ENCODE measurements at regions not wholly inside any gene's neighbourhood (a gene's known extent, or its start where the extent isn't known, plus 50 kb on each side); places are given as distances from the start of the nearest gene placed in this dataset.
"Not testable (repeated sequence)": the region's sequence is repeated elsewhere in the genome, so short reads cannot be mapped to it uniquely, and the experiment has no call there.

DNA sequence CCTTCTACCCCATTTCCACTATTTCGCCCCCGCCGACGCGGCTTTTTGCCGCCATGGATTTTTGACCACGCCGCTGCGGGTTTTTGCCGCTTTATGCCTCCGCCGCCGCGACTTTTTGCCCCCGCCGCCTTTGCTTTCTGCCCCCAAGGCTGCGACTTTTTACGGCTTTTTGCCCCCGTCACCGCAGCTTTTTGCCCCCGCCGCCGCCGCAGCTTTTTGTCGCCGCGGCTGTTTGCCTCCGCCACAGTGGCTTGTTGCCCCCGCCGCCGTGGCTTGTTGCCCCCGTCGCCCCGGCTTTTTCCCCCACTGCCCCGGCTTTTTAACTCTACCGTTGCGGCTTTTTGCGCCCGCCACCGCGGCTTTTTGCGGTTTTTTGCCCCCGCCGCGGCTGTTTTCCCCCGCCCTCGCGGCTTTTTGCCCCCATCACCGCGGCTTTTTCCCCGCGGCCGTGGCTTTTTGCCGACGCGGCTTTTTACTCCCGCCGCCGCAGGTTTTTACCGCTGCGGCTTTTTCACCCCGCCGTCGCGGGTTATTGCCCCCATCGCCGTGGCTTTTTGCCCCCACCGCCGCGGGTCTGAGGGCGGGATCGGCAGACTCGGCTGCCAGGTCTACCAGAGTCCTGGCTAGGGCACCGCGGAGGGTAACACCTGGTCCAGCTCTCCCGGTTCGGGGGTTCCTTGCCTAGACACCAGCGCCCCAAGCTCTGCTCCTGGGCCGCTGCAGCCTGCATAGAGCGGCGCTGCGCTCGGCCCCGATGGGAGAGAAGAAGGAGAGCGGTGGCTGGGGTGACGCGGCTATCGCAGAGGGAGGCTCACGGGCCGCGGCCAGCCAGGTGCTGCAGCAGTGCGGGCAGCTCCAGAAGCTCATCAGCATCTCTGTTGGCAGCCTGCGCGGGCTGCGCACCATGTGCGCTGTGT lies 562.7 kb upstream of the WSB1 start:
- peaks cover 7 to 44% (median 24%) of the 10 kb centered on the region in 6 donors for H3K9me3 Mint-ChIP-seq
- H3K4me1 Mint-ChIP-seq, result no peaks in the 10 kb centered on the region
- H3K27ac Mint-ChIP-seq, result no peak overlapping the region
- H3K4me3 Mint-ChIP-seq, result no peak overlapping the region
- peaks cover 0 to 2% (median 0%) of the 10 kb centered on the region in 3 donors for H3K27me3 Mint-ChIP-seq (ENCODE audit: low read depth in 3 of 3)
- DNase-seq, result no peak
- H3K36me3 Mint-ChIP-seq, result peaks cover 4 to 7% (median 5%) of the 10 kb centered on the region in 3 donors

DNA sequence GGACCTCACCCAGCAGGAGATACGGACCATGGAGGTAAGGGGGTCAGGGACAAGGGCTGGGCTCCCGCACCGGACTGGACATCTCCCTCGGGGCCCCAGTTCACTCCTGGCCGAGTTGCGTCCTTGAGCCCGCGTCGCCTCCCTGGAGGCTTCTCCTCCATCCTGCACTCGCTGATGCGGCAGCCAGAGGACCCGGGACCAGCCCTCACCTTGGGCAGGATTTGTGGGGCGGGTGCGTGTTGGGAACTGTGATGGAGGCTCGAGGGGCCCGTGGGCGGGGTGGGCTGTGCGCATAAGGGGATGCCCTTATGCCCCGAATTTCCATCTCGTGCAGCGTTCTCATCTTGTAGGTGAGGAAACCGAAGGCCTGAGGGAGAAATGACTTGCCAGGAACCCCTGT lies 562.0 kb upstream of the WSB1 start:
- H3K36me3 Mint-ChIP-seq; H3K27ac Mint-ChIP-seq; H3K4me3 Mint-ChIP-seq; H3K4me1 Mint-ChIP-seq; H3K27me3 Mint-ChIP-seq (ENCODE audit: low read depth in 3 of 3); DNase-seq: not testable (repeated sequence)
- peaks cover 8 to 47% (median 27%) of the 10 kb centered on the region in 6 donors for H3K9me3 Mint-ChIP-seq

DNA sequence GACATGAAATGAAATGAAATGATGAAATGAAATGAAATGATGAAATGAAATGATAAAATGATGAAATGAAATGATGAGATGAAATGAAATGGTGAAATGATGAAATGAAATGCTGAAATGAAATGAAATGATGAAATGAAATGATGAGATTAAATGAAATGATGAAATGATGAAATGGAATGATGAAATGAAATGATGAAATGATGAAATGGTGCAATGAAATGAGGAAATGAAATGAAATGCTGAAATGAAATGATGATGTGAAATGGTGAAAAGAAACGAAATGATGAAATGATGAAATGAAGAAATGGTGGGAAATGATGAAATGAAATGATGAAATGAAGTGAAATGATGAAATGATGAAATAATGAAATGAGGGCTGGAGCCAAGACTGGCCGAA lies 559.1 kb upstream of the WSB1 start:
- not testable (repeated sequence) for H3K4me3 Mint-ChIP-seq; H3K36me3 Mint-ChIP-seq; H3K4me1 Mint-ChIP-seq; DNase-seq; H3K27me3 Mint-ChIP-seq (ENCODE audit: low read depth in 3 of 3); H3K27ac Mint-ChIP-seq
- H3K9me3 Mint-ChIP-seq, result peaks cover 20 to 51% (median 40%) of the 10 kb centered on the region in 6 donors

DNA sequence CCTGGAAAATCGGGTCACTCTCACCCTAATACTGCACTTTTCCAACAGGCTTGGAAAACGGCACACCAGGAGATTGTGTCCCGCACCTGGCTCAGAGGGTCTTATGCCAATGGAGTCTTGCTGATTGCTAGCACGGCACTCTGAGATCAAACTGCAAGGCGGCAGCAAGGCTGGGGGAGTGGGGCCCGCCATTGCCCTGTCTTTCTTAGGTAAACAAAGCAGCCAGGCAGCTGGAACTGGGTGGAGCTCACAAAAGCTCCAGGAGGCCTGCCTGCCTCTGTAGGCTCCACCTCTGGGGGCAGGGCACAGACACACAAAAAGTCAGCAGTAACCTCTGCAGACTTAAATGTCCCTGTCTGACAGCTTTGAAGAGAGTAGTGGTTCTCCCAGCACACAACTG lies 557.9 kb upstream of the WSB1 start:
- H3K9me3 Mint-ChIP-seq, result peaks cover 21 to 46% (median 35%) of the 10 kb centered on the region in 6 donors
- H3K27ac Mint-ChIP-seq; H3K4me1 Mint-ChIP-seq; H3K27me3 Mint-ChIP-seq (ENCODE audit: low read depth in 3 of 3); DNase-seq; H3K4me3 Mint-ChIP-seq; H3K36me3 Mint-ChIP-seq: not testable (repeated sequence)

DNA sequence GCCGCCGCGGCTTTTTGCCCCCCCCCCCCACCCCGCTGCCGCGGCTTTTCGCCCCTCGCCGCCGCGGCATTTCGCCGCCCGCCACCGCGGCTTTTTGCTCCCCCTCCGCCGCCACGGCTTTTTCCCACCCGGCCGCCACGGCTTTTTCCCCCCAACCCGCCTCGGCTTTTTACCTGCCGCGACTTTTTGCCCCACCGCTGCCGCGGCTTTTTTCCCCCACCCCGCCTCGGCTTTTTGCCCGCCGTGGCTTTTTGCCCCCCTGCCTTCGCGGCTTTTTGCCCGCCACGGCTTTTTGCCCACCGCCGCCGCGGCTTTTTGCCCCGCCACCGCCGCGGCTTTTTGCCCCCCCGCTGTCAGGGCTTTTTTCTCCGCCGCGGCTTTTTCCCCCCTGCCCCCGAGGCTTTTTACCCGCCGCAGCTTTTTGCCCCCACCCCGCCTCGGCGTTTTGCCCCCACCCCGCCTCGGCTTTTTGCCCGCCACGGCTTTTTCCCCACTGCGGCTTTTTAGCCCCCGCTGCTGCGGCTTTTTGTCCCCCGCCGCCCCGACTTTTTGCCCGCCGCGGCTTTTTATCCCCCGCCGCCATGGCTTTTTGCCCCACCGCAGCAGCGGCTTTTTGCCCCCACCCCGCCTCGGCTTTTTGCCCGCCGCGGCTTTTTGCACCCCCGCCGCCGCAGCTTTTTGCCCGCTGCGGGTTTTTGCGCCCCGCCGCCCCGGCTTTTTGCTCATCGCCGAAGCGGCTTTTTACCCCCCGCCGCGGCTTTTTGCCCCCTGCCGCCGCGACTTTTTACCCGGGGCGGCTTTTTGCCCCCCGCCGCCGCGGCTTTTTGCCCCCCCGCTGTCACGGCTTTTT lies 527.8 kb upstream of the WSB1 start:
- Mint-ChIP-seq H3K9me3 (peaks cover 6 to 50% (median 22%) of the 10 kb centered on the region in 6 donors), H3K27ac (no peak overlapping the region), H3K4me3 (no peak overlapping the region), H3K27me3 (ENCODE audit: low read depth in 3 of 3) (peaks cover 0 to 3% (median 3%) of the 10 kb centered on the region in 3 donors), H3K36me3 (peaks cover 0 to 7% (median 0%) of the 10 kb centered on the region in 3 donors), H3K4me1 (no peaks in the 10 kb centered on the region)
- no peak for DNase-seq

DNA sequence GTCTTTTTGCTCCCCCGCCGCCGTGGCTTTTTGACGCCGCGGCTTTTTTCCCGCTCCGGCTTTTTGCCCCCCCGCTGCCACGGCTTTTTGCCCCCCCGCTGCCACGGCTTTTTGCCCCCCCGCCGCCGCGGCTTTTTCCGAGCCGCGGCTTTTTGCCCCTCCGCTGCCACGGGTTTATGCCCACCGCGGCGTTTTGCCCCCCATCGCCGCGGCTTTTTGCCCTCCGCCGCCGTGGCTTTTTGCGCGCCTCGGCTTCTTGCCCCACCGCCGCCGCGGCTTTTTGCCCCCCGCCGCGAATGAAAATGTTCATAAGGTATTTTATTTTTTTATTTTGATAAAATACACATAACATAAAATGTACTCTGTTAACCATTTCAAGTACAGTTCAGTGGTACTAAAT lies 527.2 kb upstream of the WSB1 start:
- H3K36me3 Mint-ChIP-seq, result peaks cover 0 to 7% (median 0%) of the 10 kb centered on the region in 3 donors
- H3K9me3 Mint-ChIP-seq, result peaks cover 6 to 51% (median 22%) of the 10 kb centered on the region in 6 donors
- no peaks in the 10 kb centered on the region for H3K4me1 Mint-ChIP-seq
- DNase-seq, result no peak
- no peak overlapping the region for H3K27ac Mint-ChIP-seq
- H3K4me3 Mint-ChIP-seq, result no peak overlapping the region
- H3K27me3 Mint-ChIP-seq (ENCODE audit: low read depth in 3 of 3), result peaks cover 0 to 3% (median 3%) of the 10 kb centered on the region in 3 donors

DNA sequence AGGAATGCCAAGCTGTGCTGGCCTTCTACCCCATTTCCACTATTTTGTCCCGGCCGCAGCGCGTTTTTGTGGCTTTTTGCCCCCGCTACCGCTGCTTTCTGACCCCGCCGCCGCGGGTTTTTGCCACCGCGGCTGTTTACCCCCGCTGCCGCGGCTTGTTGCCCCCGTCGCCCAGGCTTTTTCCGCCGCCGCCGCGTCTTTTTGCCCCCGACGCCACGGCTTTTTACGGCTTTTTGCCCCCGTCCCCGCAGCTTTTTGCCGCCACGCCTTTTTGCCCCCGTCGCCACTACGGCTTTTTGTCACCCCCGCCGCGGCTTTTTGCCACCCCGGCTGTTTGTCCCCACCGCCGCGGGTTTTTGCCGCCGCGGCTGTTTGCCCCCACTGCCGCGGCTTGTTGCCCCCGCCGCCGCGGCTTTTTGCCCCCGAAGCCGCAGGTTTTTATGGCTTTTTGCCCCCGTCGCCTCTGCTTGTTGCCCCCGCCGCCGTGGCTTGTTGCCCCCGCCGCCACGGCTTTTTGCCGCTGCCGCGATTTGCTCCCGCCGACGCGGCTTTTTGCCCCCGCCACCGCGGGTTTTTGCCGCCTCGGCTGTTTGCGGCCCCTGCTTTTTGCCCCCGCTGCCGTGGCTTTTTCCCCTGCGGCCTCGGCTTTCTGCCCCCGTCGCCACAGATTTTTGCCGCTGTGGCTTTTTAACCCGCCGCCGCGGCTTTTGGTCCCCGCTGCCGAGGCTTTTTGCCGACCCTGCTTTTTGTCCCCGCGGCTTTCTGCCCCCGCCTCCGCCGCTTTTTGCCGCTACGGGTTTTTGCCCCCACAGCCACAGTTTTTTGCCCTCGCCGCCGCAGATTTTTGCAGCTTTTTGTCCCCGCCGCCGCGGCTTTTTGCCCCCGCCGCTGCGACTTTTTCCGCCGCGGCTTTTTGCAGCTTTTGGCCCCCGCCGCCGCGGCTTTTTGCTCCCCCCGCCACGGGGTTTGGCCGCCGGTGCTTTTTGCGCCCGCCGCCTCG lies 520.4 kb upstream of the WSB1 start:
- no peak overlapping the region for H3K27ac Mint-ChIP-seq
- no peak for DNase-seq
- peaks cover 11 to 57% (median 30%) of the 10 kb centered on the region in 6 donors for H3K9me3 Mint-ChIP-seq
- H3K4me1 Mint-ChIP-seq, result no peaks in the 10 kb centered on the region
- peaks cover 0 to 4% (median 2%) of the 10 kb centered on the region in 3 donors for H3K27me3 Mint-ChIP-seq (ENCODE audit: low read depth in 3 of 3)
- no peak overlapping the region for H3K4me3 Mint-ChIP-seq
- H3K36me3 Mint-ChIP-seq, result peaks cover 0 to 7% (median 3%) of the 10 kb centered on the region in 3 donors

DNA sequence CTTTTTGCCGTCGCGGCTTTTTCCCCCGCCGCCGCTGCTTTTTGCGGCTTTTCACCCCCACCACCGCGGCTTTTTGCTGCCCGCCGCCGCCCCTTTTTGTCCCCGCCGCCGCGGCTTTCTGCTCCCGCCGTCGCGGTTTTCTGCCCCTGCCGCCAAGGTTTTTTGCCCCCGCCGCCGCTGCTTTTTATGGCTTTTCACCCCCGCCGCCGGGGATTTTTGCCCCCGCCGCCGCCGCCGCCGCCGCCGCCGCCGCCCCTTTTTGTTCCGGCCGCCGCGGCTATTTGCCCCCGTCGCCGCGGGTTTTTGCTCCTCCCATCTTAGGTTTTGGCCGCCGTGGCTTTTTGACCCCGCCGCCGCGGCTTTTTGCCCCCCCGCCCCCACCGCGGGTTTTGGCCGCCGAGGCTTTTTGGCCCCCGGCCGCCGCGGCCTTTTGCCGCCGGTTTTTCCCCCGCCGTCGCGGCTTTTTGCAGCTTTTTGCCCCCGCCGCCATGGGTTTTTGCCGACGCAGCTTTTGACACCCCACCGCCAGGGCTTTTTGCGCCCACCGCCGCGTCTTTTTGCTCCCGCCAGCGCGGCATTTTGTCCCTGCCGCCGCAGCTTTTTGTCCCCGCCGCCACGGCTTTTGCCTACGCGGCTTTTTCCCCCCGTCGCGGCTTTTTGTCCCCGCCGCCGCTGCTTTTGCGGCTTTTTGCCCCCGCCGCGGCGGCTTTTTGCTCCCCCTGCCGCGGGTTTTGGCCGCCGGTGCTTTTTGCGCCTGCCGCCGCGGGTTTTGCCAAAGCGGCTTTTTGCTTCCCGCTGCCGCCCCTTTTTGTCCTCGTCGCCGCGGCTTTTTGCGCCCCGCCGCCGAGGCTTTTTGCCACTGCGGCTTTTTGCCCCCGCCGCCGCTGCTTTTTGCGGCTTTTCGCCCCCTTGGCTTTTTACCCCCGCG lies 519.4 kb upstream of the WSB1 start:
- no peak for DNase-seq
- no peak overlapping the region for H3K27ac Mint-ChIP-seq
- H3K36me3 Mint-ChIP-seq, result peaks cover 0 to 7% (median 3%) of the 10 kb centered on the region in 3 donors
- H3K9me3 Mint-ChIP-seq, result peaks cover 17 to 46% (median 26%) of the 10 kb centered on the region in 6 donors
- no peak overlapping the region for H3K4me3 Mint-ChIP-seq
- peaks cover 0 to 3% (median 2%) of the 10 kb centered on the region in 3 donors for H3K27me3 Mint-ChIP-seq (ENCODE audit: low read depth in 3 of 3)
- H3K4me1 Mint-ChIP-seq, result no peaks in the 10 kb centered on the region

DNA sequence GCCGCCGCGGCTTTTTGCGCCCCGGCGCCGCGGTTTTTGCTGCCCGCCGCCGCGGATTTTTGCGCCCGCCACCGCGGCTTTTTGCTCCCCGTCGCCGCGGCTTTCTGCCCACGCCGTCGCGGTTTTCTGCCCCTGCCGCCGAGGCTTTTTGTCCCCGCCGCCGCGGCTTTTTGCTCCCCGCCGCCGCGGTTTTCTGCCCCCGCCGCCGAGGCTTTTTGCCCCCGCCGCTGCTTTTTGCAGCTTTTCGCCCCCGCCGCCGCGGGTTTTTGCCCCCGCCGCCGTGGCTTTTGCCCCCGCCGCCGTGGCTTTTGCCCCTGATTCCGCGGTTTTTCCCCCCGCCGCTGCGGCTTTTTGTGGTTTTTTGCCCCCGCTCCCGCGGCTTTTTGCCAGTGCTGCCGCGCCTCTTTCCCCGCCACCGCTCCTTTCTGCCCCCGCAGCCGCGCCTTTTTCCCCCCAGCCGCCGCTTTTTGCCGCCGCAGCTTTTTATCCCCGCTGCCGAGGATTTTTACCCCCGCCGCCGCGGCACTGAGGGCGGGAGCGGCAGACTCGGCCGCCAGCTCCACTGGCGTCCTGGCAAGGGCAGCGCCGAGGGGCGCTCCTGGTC lies 518.6 kb upstream of the WSB1 start:
- peaks cover 19 to 46% (median 29%) of the 10 kb centered on the region in 6 donors for H3K9me3 Mint-ChIP-seq
- H3K36me3 Mint-ChIP-seq, result peaks cover 0 to 7% (median 0%) of the 10 kb centered on the region in 3 donors
- H3K4me1 Mint-ChIP-seq, result no peaks in the 10 kb centered on the region
- no peak for DNase-seq
- no peak overlapping the region for H3K4me3 Mint-ChIP-seq
- H3K27ac Mint-ChIP-seq, result no peak overlapping the region
- peaks cover 0 to 3% (median 2%) of the 10 kb centered on the region in 3 donors for H3K27me3 Mint-ChIP-seq (ENCODE audit: low read depth in 3 of 3)

DNA sequence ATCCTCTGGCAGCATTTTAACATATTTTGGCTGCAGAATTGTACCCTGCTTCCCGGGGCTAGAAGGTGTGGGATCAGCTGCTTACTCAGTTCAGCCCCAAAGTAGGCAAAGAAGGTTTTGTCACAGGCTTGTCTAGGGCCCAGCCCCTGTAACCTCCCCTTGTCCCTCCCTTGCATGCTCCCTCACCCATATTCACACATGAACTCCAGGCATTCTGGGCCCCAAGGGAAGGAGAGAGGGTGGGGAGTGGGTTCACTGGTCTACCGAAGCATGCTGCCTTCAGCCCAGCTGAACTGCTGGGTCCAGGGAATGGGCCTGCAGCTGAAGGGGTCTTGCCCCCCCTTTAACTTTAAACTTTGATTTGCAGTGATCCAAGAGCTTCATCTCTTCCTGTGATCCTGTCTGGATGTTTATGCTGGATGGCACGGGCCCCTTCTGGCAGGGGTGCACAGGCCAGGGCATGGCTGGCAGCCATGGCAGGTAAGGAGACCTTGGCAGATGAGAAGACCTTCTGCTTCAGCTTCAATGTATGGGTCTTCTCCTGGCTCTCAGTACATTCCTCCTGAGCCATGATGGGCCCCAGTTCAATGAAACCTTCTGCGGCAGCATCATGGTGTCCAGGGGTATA lies 513.6 kb upstream of the WSB1 start:
- H3K27ac Mint-ChIP-seq; H3K4me1 Mint-ChIP-seq; DNase-seq; H3K27me3 Mint-ChIP-seq (ENCODE audit: low read depth in 3 of 3); H3K4me3 Mint-ChIP-seq: not testable (repeated sequence)
- Mint-ChIP-seq H3K9me3 (peaks cover 24 to 48% (median 33%) of the 10 kb centered on the region in 6 donors), H3K36me3 (peaks cover 0 to 11% (median 3%) of the 10 kb centered on the region in 3 donors)

DNA sequence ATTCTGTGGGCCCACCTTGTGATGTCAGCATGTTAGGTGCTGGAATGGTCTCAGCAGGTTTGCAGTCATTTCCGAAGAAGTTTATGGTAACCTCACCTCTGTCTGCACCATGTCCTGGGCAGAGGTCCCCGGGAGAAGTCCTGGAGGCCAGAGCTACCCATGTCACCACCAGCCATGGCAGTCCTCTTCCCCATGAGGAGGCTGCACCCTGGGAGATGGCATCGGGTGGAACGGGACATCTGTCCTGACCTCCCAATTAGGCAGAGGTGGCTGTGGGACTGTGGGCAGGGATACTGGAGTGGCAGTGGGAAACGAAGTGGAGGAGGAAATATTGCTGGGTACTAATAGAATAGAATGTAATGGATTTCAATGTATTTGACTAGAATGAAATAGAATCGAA lies 511.8 kb upstream of the WSB1 start:
- no peak overlapping the region for H3K4me3 Mint-ChIP-seq
- H3K27ac Mint-ChIP-seq, result no peak overlapping the region
- no peaks in the 10 kb centered on the region for H3K27me3 Mint-ChIP-seq (ENCODE audit: low read depth in 3 of 3)
- no peaks in the 10 kb centered on the region for H3K4me1 Mint-ChIP-seq
- no peak for DNase-seq
- peaks cover 17 to 32% (median 23%) of the 10 kb centered on the region in 6 donors for H3K9me3 Mint-ChIP-seq
- H3K36me3 Mint-ChIP-seq, result peaks cover 0 to 4% (median 3%) of the 10 kb centered on the region in 3 donors

DNA sequence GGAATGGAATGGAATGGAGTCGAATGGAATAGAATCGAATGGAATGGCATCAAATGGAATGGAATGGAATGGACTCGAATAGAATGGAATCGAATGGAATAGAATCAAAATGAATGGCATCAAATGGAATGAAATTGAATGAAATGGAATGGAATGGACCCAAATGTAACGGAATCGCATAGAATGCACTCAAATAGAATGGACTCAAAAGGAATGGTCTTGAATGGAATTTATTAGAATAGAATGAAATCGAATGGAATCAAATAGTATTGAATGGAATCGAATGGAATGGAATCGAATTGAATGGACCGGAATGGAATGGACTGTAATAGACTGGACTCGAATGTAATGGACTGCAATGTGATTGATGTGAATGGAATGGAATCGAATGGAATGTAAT lies 501.4 kb upstream of the WSB1 start:
- DNase-seq, result no peak
- no peaks in the 10 kb centered on the region for H3K36me3 Mint-ChIP-seq
- no peak overlapping the region for H3K27ac Mint-ChIP-seq
- H3K27me3 Mint-ChIP-seq (ENCODE audit: low read depth in 3 of 3), result no peaks in the 10 kb centered on the region
- H3K4me1 Mint-ChIP-seq, result no peaks in the 10 kb centered on the region
- H3K9me3 Mint-ChIP-seq, result no peaks in the 10 kb centered on the region
- H3K4me3 Mint-ChIP-seq, result no peak overlapping the region
